ENCODE measurements at regions not wholly inside any gene's neighbourhood (a gene's known extent, or its start where the extent isn't known, plus 50 kb on each side); places are given as distances from the start of the nearest gene placed in this dataset.

GRCh38 chr4:129254126-129254525 is 158.2 kb downstream of the C4orf33 start:
- no peak for DNase-seq (ENCODE audit: low spot score)
- H3K4me1 ChIP-seq (ENCODE audit: control insufficient read depth in 4 of 4, insufficient read depth in 4 of 4, low read length in 3 of 4), result no peaks in the 10 kb centered on the region
- no peaks in the 10 kb centered on the region for H3K9me3 ChIP-seq (ENCODE audit: control insufficient read depth in 4 of 4, low read length in 3 of 4)
- H3K9ac ChIP-seq (ENCODE audit: low read depth in 1 of 2, low read length in 2 of 2), result no peak overlapping the region
- no peak overlapping the region for H3K27ac ChIP-seq (ENCODE audit: low read depth in 1 of 2, low read length in 2 of 2)
- H3K36me3 ChIP-seq (ENCODE audit: control insufficient read depth in 4 of 4, insufficient read depth in 3 of 4, low read depth in 1 of 4, low read length in 3 of 4), result no peaks in the 10 kb centered on the region
- no peaks in the 10 kb centered on the region for H3K27me3 ChIP-seq (ENCODE audit: control insufficient read depth in 4 of 4, insufficient read depth in 4 of 4, low read length in 3 of 4)
- TF ChIP-seq HNF4A (conservative IDR thresholded peaks at IDR 0.05) (no peak), HNF4G (IDR thresholded peaks at IDR 0.05) (no peak), GABPA (IDR thresholded peaks at IDR 0.05 in 1 of 2, conservative IDR thresholded peaks at IDR 0.05 in 1 of 2) (no peak), ATF3 (IDR thresholded peaks at IDR 0.05) (no peak), FOXA2 (IDR thresholded peaks at IDR 0.05) (no peak), RAD21 (IDR thresholded peaks at IDR 0.05) (no peak), JUND (IDR thresholded peaks at IDR 0.05) (no peak), SP1 (IDR thresholded peaks at IDR 0.05) (no peak), RXRA (IDR thresholded peaks at IDR 0.05) (no peak), EGR1 (IDR thresholded peaks at IDR 0.05; ENCODE audit: low read depth in 2 of 2) (no peak), YY1 (IDR thresholded peaks at IDR 0.05) (no peak), REST (IDR thresholded peaks at IDR 0.05) (no peak), NR2F2 (IDR thresholded peaks at IDR 0.05) (no peak), TAF1 (conservative IDR thresholded peaks at IDR 0.05) (no peak)
- TF ChIP-seq, protein P1, sequence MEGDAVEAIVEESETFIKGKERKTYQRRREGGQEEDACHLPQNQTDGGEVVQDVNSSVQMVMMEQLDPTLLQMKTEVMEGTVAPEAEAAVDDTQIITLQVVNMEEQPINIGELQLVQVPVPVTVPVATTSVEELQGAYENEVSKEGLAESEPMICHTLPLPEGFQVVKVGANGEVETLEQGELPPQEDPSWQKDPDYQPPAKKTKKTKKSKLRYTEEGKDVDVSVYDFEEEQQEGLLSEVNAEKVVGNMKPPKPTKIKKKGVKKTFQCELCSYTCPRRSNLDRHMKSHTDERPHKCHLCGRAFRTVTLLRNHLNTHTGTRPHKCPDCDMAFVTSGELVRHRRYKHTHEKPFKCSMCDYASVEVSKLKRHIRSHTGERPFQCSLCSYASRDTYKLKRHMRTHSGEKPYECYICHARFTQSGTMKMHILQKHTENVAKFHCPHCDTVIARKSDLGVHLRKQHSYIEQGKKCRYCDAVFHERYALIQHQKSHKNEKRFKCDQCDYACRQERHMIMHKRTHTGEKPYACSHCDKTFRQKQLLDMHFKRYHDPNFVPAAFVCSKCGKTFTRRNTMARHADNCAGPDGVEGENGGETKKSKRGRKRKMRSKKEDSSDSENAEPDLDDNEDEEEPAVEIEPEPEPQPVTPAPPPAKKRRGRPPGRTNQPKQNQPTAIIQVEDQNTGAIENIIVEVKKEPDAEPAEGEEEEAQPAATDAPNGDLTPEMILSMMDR (IDR thresholded peaks at IDR 0.05; ENCODE audit: low read depth, low read length, missing input control), result no peak
- H3K4me3 ChIP-seq (ENCODE audit: low read depth in 1 of 3, low read length in 3 of 3), result no peak overlapping the region

DNA sequence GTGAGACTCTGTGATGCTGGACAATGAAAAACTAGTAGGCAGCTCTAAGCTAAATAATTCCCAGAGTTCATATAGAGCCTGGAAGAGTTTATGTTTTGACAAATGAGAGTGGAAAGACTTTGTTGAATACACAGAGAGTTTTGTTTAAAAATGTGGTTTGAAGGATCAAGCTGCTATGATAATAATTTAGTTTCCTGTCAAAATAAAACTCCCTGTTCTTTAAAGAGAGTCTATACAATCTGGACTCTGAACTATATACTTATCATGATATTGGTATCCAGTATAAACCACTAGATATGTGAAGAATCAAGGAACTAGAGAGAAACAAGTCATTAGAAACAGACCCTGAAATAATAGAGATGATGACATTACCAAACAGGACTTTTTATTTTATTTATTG is 158.6 kb downstream of the C4orf33 start:
- Histone ChIP-seq H3K27ac (ENCODE audit: low read depth in 1 of 2, low read length in 2 of 2) (no peak overlapping the region), H3K36me3 (ENCODE audit: control insufficient read depth in 4 of 4, insufficient read depth in 3 of 4, low read depth in 1 of 4, low read length in 3 of 4) (no peaks in the 10 kb centered on the region), H3K9me3 (ENCODE audit: control insufficient read depth in 4 of 4, low read length in 3 of 4) (no peaks in the 10 kb centered on the region), H3K4me1 (ENCODE audit: control insufficient read depth in 4 of 4, insufficient read depth in 4 of 4, low read length in 3 of 4) (no peaks in the 10 kb centered on the region), H3K4me3 (ENCODE audit: low read depth in 1 of 3, low read length in 3 of 3) (no peak overlapping the region), H3K9ac (ENCODE audit: low read depth in 1 of 2, low read length in 2 of 2) (no peak overlapping the region), H3K27me3 (ENCODE audit: control insufficient read depth in 4 of 4, insufficient read depth in 4 of 4, low read length in 3 of 4) (no peaks in the 10 kb centered on the region)
- DNase-seq (ENCODE audit: low spot score), result no peak
- no peak for TF ChIP-seq FOXA1 (IDR thresholded peaks at IDR 0.05)
- no peak for TF ChIP-seq RAD21 (IDR thresholded peaks at IDR 0.05)
- TF ChIP-seq, protein P1 (IDR thresholded peaks at IDR 0.05; ENCODE audit: low read depth, low read length, missing input control), result no peak
